SU-DHL-6 (cell line): ENCODE measurements at regions not wholly inside any gene's neighbourhood (a gene's known extent, or its start where the extent isn't known, plus 50 kb on each side); places are given as distances from the start of the nearest gene placed in this dataset.

ENCODE experiments used
- CTCF ChIP-seq: fragments of 200-600 bp; sonication (generic); IDR thresholded peaks from one replicate; pipeline ENCODE4 v1.5.1; 2017; ENCODE audit warnings: antibody characterized with exemption, mild to moderate bottlenecking, low read length, moderate library complexity; ENCODE audit not compliant: insufficient read depth, poor library complexity, severe bottlenecking
- EZH2phosphoT487 ChIP-seq: fragments of 200-600 bp; sonication (generic), shearing (Covaris generic); conservative IDR thresholded peaks from 2 replicates; pipeline ENCODE4 v1.6.1; 2018; ENCODE audit warnings: mild to moderate bottlenecking, antibody characterized with exemption, low read length, moderate library complexity, mixed read lengths

- TF ChIP-seq CTCF (no peak), EZH2phosphoT487 (no peak)
These were observed 261.3 kb downstream of the SOX11 start for GRCh38 chr2:5953525-5953924.
